ENCODE measurements at regions not wholly inside any gene's neighbourhood (a gene's known extent, or its start where the extent isn't known, plus 50 kb on each side); places are given as distances from the start of the nearest gene placed in this dataset.

GRCh38 chr4:66571145-66571695 lies 900.9 kb upstream of the EPHA5 start:
- no peak for TF ChIP-seq CTCF (IDR thresholded peaks at IDR 0.05; ENCODE audit: low read depth, low read length, poor library complexity, severe bottlenecking)
- TF ChIP-seq EZH2phosphoT487 (IDR thresholded peaks at IDR 0.05; ENCODE audit: borderline replicate concordance, low read length), result no peak
